Naive B cell (primary cell): ENCODE measurements at regions not wholly inside any gene's neighbourhood (a gene's known extent, or its start where the extent isn't known, plus 50 kb on each side); places are given as distances from the start of the nearest gene placed in this dataset.
A peak's percentile ranks its signal among the peaks of the same experiment; 100 is the strongest.

Experiments used
- ATAC-seq, 2 donors: fragments of 150-1000 bp; cut with Tn5 transposase; 2 replicates each; pipeline ENCODE4 v1.10.0; 2021; ENCODE audit warnings: low read depth in 2 of 2, mild to moderate bottlenecking in 2 of 2, moderate library complexity in 2 of 2
- DNase-seq: peaks from one replicate; pipeline ENCODE4 v3.0.0; 2022
- H3K27ac Mint-ChIP-seq, 6 donors: one replicate each; pipeline ENCODE4 v1.8.0; 2020 to 2022; ENCODE audit warnings: mild to moderate bottlenecking in 6 of 6, mixed read lengths in 6 of 6, moderate library complexity in 5 of 6, inconsistent platforms in 2 of 6
- H3K27me3 Mint-ChIP-seq, 3 donors: one replicate each; pipeline ENCODE4 v1.8.0; 2021 to 2022; ENCODE audit warnings: mixed read lengths in 3 of 3, mild to moderate bottlenecking in 1 of 3
- H3K36me3 Mint-ChIP-seq, 2 donors: one replicate each; pipeline ENCODE4 v1.8.0; 2020 to 2022; ENCODE audit warnings: mixed read lengths in 2 of 2, inconsistent platforms in 1 of 2, mild to moderate bottlenecking in 1 of 2
- H3K4me1 Mint-ChIP-seq, 3 donors: one replicate each; pipeline ENCODE4 v1.8.0; 2020 to 2022; ENCODE audit warnings: mixed read lengths in 3 of 3, inconsistent platforms in 1 of 3, mild to moderate bottlenecking in 1 of 3, moderate library complexity in 1 of 3
- H3K4me3 Mint-ChIP-seq, 8 donors: one replicate each; pipeline ENCODE4 v1.8.0; 2020 to 2022; ENCODE audit warnings: mild to moderate bottlenecking in 8 of 8, mixed read lengths in 8 of 8, moderate library complexity in 8 of 8, inconsistent platforms in 2 of 8
- H3K9me3 Mint-ChIP-seq, 7 donors: one replicate each; pipeline ENCODE4 v1.8.0; 2020 to 2022; ENCODE audit warnings: mixed read lengths in 7 of 7, mild to moderate bottlenecking in 5 of 7, inconsistent platforms in 2 of 7, moderate library complexity in 1 of 7

DNA sequence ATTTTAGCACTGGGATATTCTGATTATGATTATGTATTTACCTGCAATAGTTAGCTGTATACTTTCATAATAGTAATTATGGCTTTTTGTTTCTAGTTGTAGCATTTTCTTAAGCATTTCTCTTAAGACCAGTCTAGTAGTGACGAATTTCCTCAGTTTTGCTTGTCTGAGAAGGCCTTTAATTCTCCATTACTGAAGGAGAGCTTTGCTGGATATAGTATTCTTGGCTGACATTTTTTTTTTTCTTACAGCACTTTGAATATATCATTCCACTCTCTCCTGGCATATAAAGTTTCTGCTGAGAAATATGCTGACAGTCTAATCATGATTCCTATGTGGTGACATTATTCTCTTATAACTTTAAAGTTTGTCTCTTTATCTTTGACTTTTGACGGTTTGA lies 181.1 kb upstream of the DMRTA1 start:
- Mint-ChIP-seq H3K36me3 (peaks cover 0 to 19% of the 10 kb centered on the region in 2 donors), H3K27ac (no peak overlapping the region), H3K4me3 (no peak overlapping the region), H3K9me3 (peaks cover 11 to 47% (median 24%) of the 10 kb centered on the region in 7 donors), H3K4me1 (no peaks in the 10 kb centered on the region), H3K27me3 (peaks cover 9 to 25% (median 13%) of the 10 kb centered on the region in 3 donors)
- no peak for DNase-seq
- ATAC-seq: no peak

DNA sequence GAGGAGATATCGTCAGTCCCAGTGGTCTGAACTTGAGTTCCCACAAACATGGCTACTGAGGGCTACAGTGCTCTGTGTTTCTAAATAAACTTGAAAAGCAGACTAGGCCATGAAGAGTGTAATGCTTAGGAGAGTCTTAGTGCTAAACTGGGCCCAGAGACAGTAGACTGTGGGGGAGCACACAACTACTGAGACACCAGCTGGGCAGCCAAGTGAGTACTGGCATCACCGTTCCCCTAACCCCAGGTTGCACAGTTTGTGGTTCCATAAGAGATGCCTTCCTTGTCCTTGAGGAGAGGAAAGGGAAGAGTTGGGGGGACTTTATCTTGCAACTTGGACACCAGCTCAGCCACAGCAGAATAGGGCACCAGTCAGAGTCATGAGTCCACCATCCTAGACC lies 172.1 kb upstream of the DMRTA1 start:
- no peak for DNase-seq
- Mint-ChIP-seq H3K4me3 (no peak overlapping the region), H3K4me1 (no peaks in the 10 kb centered on the region), H3K36me3 (no peaks in the 10 kb centered on the region), H3K9me3 (peaks cover 0 to 4% (median 0%) of the 10 kb centered on the region in 7 donors), H3K27ac (peak overlapping the region in 1 of 6 donors; percentile 72), H3K27me3 (peaks cover 1 to 24% (median 21%) of the 10 kb centered on the region in 3 donors)
- ATAC-seq: no peak

DNA sequence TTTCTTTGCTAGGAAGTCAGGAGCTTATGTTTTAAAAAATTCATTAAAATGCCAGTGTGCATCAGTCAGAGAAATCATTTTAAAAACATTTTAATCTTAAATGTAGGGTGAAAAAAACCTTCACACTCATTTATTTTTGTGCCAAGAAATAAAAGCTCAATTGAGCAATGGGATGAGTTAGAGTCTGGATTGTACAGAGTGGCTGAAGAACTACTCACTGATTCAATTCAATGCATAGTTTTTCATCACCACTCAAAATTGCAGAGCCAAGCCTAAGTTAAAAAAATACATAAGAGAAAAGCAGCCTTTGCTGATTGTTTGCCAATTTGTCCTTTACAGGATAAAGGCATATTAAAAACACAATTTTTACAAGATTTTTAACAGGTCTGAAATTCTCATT lies 168.2 kb upstream of the DMRTA1 start:
- Mint-ChIP-seq H3K9me3 (peaks cover 0 to 1% (median 0%) of the 10 kb centered on the region in 7 donors), H3K36me3 (no peaks in the 10 kb centered on the region), H3K4me1 (no peaks in the 10 kb centered on the region), H3K4me3 (no peak overlapping the region), H3K27ac (no peak overlapping the region), H3K27me3 (peaks cover 4 to 23% (median 22%) of the 10 kb centered on the region in 3 donors)
- ATAC-seq: no peak
- DNase-seq: no peak

DNA sequence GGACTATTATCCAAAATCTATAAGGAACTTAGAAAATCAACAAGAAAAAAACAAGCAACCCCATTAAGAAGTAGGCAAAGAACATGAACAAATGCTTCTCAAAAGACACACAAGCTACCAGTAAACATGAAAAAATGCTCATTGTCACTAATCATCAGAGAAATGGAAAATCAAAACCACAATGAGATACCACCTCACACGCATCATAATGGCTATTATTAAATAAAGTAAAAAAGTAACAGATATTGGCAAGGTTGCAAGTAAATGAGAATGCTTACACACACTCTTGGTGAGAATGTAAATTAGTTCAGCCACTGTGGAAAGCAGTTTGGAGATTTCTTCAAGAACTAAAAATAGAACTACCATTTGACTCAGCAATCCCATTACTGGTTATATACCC lies 167.0 kb upstream of the DMRTA1 start:
- DNase-seq: no peak
- no peaks in the 10 kb centered on the region for H3K9me3 Mint-ChIP-seq

DNA sequence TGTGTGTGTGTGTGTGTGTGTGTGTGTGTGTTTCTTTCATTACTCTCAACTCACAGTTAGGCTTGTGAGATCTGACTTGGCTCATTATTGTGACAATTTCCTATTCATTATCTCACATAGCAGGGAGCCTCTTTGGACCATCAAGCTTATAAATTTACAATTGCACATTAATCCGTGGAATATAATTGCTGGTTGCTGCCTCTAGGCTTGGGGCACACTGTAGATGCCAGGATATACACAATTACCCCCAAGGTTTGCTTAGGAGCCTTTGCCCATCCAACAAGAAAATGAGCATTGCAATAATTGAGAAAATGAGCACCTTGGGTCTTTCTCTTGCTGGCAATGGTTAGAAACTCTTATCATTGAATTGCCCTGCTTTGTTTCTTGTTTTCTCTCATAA lies 161.6 kb upstream of the DMRTA1 start:
- Mint-ChIP-seq H3K36me3 (no peaks in the 10 kb centered on the region), H3K4me3 (no peak overlapping the region), H3K27ac (no peak overlapping the region), H3K27me3 (peaks cover 9 to 25% (median 18%) of the 10 kb centered on the region in 3 donors), H3K4me1 (no peaks in the 10 kb centered on the region), H3K9me3 (no peaks in the 10 kb centered on the region)
- no peak for ATAC-seq
- no peak for DNase-seq

More for the DNA sequence above, 167.0 kb upstream of the DMRTA1 start:
- no peak overlapping the region for H3K27ac Mint-ChIP-seq
- H3K4me1 Mint-ChIP-seq: no peaks in the 10 kb centered on the region
- H3K27me3 Mint-ChIP-seq: peaks cover 11 to 28% (median 23%) of the 10 kb centered on the region in 3 donors
- ATAC-seq: no peak
- no peaks in the 10 kb centered on the region for H3K36me3 Mint-ChIP-seq
- no peak overlapping the region for H3K4me3 Mint-ChIP-seq

DNA sequence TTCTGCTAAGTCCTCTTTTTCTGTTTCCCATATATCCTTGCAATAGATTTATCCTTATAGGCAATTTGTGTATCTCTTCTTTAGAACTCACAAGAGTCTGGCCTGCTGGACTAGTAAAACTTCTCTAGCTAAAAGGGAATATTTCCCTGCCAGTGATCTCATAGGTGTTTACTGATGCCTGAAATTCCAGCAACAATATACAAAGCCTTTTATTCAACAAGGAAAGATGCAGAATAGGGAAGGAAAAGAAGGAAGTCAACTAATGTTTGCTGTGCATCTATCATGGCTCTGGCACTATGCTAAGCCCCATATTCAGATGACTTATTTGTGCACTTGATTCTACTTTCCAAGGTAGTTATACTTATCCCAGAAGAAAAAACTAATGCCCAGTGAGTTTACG lies 160.0 kb upstream of the DMRTA1 start:
- no peak overlapping the region for H3K4me3 Mint-ChIP-seq
- H3K27me3 Mint-ChIP-seq: peaks cover 0 to 20% (median 18%) of the 10 kb centered on the region in 3 donors
- no peaks in the 10 kb centered on the region for H3K36me3 Mint-ChIP-seq
- no peaks in the 10 kb centered on the region for H3K4me1 Mint-ChIP-seq
- H3K27ac Mint-ChIP-seq: no peak overlapping the region
- no peaks in the 10 kb centered on the region for H3K9me3 Mint-ChIP-seq
- ATAC-seq (no peak), DNase-seq (no peak)

DNA sequence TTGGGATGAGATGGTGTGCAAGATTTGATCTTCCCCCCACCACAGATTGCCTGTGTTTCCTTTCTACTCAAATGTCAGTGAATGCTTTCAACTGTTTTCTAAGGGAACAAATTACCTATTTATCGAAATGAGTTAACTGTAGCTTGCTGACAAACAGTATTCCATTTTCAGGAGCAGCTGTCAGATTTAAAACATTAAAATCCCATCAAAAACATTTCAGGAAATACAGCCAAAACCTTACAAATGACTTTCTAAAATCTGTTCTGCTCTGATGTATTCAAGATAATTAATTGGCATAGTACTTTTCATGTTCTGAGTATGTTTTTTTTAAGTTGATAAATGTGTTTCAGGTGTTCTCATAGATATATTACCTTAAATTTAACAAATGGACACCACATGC lies 158.0 kb upstream of the DMRTA1 start:
- ATAC-seq (no peak), DNase-seq (no peak)
- peaks cover 0 to 22% (median 19%) of the 10 kb centered on the region in 3 donors for H3K27me3 Mint-ChIP-seq
- no peaks in the 10 kb centered on the region for H3K36me3 Mint-ChIP-seq
- H3K9me3 Mint-ChIP-seq: peaks cover 0 to 5% (median 0%) of the 10 kb centered on the region in 7 donors
- no peaks in the 10 kb centered on the region for H3K4me1 Mint-ChIP-seq
- H3K27ac Mint-ChIP-seq: no peak overlapping the region
- H3K4me3 Mint-ChIP-seq: no peak overlapping the region

DNA sequence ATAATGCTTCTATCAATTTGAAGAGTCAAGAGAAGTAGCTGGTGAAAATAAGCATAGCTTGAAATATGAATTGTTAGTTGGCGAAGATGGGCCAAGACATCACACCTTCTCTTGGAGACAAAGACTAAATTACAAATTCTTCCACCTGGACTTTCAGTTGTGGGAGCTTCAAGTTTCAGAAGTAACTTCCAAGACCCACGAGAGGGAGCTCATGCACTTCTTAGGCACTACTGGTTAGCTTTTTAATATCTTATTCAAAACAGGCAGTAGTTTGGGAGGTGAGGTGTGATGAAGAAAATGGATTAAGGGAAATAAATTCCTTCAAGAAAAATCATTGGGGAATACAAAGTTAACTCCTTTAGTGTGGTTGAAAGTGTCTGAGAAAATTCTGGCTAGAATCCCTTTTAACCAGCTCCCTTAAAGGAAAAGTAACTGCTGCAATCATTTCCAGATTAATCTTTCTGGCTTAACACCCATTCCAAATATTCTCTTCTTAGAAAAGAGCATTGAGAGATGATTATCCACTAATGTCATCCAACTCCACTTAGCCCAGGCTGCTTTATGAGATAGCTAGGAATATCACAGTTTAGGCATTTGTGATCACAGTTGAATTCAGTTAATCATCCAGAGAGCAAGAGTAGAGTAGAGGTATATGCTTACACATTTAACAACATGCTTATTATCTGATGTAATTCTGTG lies 139.5 kb upstream of the DMRTA1 start:
- no peak overlapping the region for H3K27ac Mint-ChIP-seq
- DNase-seq (peak; percentile 1), ATAC-seq (no peak)
- peaks cover 0 to 8% (median 4%) of the 10 kb centered on the region in 7 donors for H3K9me3 Mint-ChIP-seq
- no peak overlapping the region for H3K4me3 Mint-ChIP-seq
- no peaks in the 10 kb centered on the region for H3K4me1 Mint-ChIP-seq
- H3K27me3 Mint-ChIP-seq: peaks cover 10 to 26% (median 21%) of the 10 kb centered on the region in 3 donors
- no peaks in the 10 kb centered on the region for H3K36me3 Mint-ChIP-seq

DNA sequence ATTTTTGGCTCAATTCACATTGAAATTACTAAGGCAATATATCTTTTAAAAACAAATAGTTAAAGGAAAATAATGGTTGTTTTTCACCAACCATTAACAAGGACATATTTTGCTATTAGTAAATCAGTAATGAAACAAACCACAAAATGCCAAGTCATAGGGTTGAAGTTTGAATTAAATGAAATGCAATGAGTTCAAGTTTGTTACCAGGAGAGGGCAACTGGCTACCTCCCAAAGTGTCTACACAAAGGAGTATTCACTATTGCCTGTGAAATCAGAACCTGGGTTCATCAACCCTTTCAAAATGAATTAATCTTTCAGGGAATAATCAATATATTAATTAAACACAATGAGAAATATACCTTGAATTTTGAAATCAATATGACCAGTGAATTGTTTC lies 138.4 kb upstream of the DMRTA1 start:
- Mint-ChIP-seq H3K4me3 (no peak overlapping the region), H3K36me3 (no peaks in the 10 kb centered on the region), H3K27me3 (peaks cover 10 to 21% (median 21%) of the 10 kb centered on the region in 3 donors), H3K9me3 (peaks cover 0 to 8% (median 4%) of the 10 kb centered on the region in 7 donors), H3K4me1 (no peaks in the 10 kb centered on the region), H3K27ac (no peak overlapping the region)
- no peak for DNase-seq
- ATAC-seq: no peak

DNA sequence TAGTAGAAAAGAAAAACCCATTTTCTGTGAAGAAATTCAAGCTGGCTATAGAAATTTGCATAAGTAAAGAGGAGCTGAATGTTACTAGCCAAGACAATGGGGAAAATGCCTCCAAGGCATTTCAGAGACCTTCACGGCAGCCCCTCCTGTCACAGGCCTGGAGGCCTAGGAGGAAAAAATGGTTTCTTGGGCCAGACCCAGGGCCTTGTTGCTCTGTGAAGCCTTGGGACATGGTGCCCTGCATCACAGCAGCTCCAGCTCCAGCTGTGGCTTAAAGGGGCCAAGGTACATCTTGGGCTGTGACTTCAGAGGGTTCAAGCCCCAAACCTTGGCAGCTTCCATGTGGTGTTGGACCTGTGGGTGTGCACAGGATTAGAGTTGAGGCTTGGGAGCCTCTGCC lies 130.0 kb upstream of the DMRTA1 start:
- peaks cover 0 to 15% of the 10 kb centered on the region in 2 donors for H3K36me3 Mint-ChIP-seq
- no peak overlapping the region for H3K4me3 Mint-ChIP-seq
- H3K27ac Mint-ChIP-seq: no peak overlapping the region
- ATAC-seq (no peak), DNase-seq (no peak)
- H3K4me1 Mint-ChIP-seq: no peaks in the 10 kb centered on the region
- peaks cover 10 to 20% (median 12%) of the 10 kb centered on the region in 3 donors for H3K27me3 Mint-ChIP-seq
- peaks cover 2 to 33% (median 15%) of the 10 kb centered on the region in 7 donors for H3K9me3 Mint-ChIP-seq

DNA sequence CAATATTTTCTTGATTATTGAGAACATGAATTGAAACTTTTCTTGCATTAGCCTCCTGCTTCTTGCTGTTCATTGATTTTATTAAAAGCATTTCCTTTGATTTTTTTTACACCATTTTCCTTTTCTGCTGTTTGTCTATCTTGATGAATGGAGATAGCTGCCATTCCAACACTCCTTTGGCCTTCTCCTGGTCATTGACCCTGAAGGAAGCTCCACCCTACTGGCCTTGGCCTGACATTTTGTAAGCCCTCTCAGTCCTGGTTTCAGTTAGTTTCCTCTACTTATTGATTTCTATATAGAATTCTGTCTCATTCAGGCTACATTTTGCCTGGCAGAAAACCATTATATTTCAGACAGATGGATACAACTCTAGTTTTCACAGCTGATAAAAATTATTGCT lies 115.1 kb upstream of the DMRTA1 start:
- no peaks in the 10 kb centered on the region for H3K36me3 Mint-ChIP-seq

DNA sequence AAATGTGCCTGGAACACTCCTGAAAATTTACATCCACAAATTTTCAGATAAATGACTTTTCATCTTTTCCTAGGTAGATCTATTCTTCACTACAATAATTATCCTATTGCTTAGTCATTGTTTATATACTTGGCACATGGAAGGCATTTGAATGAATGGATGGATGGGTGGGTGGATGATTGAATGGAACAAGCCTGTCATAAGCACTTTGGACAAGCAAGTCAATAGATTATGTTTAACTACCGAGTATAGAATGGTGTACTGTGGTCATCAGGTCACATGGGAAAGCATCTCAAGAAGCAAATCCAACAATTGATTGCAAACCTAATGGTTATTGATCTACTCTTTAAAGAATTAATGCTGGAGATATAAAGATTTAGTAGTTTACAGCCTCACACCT lies 114.4 kb upstream of the DMRTA1 start:
- no peaks in the 10 kb centered on the region for H3K4me1 Mint-ChIP-seq

More for the DNA sequence above, 115.1 kb upstream of the DMRTA1 start:
- ATAC-seq (no peak), DNase-seq (no peak)
- Mint-ChIP-seq H3K27ac (no peak overlapping the region), H3K27me3 (peaks cover 0 to 17% (median 8%) of the 10 kb centered on the region in 3 donors), H3K4me3 (no peak overlapping the region), H3K9me3 (peaks cover 0 to 16% (median 9%) of the 10 kb centered on the region in 7 donors), H3K4me1 (no peaks in the 10 kb centered on the region)

DNA sequence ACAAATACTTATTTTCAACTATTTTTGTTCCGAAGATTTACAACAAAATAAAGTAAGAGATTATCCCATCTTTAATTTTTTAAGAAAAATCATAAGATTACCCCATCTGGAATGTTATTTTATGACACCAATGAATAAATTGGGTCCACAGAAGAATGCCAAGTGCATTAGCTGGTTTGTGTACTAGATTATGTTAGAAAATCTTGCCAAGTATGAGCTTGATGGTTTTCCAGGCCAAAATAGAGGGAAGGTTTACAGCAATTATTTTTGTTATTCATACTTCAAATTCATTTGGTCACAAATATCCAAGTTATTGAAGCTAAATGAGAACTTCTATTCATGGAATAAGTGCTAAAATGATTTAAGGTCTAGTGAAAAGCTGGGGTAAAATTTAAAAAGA lies 109.4 kb upstream of the DMRTA1 start:
- Mint-ChIP-seq H3K36me3 (no peaks in the 10 kb centered on the region), H3K4me3 (no peak overlapping the region), H3K9me3 (no peaks in the 10 kb centered on the region), H3K27me3 (peaks cover 0 to 8% (median 6%) of the 10 kb centered on the region in 3 donors), H3K4me1 (no peaks in the 10 kb centered on the region), H3K27ac (no peak overlapping the region)
- DNase-seq (no peak), ATAC-seq (no peak)

More for the DNA sequence above, 114.4 kb upstream of the DMRTA1 start:
- ATAC-seq: no peak
- no peaks in the 10 kb centered on the region for H3K36me3 Mint-ChIP-seq
- no peak for DNase-seq
- H3K9me3 Mint-ChIP-seq: peaks cover 0 to 16% (median 9%) of the 10 kb centered on the region in 7 donors
- no peak overlapping the region for H3K27ac Mint-ChIP-seq
- H3K27me3 Mint-ChIP-seq: peaks cover 0 to 17% (median 8%) of the 10 kb centered on the region in 3 donors
- no peak overlapping the region for H3K4me3 Mint-ChIP-seq

DNA sequence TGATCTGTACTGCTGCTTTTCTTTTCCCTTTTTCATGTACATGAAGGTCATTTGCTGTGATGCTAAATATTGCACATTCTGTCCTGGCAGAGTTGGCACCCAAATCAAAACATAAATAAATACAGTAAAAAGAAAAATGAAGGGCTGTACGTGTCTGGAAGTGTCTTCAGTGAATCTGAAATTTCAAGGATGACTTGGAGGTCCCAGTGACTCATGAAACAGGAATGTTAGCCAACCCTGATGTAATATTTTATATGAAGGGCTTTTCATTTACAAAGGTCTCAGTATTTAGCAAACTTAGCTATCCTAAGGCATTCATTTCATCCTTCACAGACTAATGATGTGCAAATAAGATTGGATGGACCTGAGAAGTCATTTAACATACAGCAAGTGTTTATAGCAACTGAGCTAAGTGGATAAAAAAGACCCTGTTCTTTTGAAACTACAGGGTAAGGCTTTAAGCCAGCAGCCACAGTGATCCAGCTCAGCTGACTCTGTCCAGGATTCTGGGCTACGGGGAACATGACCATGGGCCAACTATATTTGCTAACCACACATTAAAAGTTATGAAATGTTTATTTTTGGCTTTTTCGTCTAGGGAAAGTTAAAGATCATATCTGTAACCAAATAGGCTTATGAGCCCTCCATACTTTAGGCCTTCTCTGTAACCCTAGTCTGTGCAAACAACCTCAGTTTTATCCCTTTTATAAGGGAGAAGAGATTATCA lies 104.0 kb upstream of the DMRTA1 start:
- ATAC-seq (no peak), DNase-seq (no peak)
- no peak overlapping the region for H3K27ac Mint-ChIP-seq
- no peaks in the 10 kb centered on the region for H3K9me3 Mint-ChIP-seq
- H3K27me3 Mint-ChIP-seq: no peaks in the 10 kb centered on the region
- H3K36me3 Mint-ChIP-seq: no peaks in the 10 kb centered on the region
- no peaks in the 10 kb centered on the region for H3K4me1 Mint-ChIP-seq
- no peak overlapping the region for H3K4me3 Mint-ChIP-seq
